ENCODE measurements at regions not wholly inside any gene's neighbourhood (a gene's known extent, or its start where the extent isn't known, plus 50 kb on each side); places are given as distances from the start of the nearest gene placed in this dataset.
"Not testable (repeated sequence)": the region's sequence is repeated elsewhere in the genome, so short reads cannot be mapped to it uniquely, and the experiment has no call there.

DNA sequence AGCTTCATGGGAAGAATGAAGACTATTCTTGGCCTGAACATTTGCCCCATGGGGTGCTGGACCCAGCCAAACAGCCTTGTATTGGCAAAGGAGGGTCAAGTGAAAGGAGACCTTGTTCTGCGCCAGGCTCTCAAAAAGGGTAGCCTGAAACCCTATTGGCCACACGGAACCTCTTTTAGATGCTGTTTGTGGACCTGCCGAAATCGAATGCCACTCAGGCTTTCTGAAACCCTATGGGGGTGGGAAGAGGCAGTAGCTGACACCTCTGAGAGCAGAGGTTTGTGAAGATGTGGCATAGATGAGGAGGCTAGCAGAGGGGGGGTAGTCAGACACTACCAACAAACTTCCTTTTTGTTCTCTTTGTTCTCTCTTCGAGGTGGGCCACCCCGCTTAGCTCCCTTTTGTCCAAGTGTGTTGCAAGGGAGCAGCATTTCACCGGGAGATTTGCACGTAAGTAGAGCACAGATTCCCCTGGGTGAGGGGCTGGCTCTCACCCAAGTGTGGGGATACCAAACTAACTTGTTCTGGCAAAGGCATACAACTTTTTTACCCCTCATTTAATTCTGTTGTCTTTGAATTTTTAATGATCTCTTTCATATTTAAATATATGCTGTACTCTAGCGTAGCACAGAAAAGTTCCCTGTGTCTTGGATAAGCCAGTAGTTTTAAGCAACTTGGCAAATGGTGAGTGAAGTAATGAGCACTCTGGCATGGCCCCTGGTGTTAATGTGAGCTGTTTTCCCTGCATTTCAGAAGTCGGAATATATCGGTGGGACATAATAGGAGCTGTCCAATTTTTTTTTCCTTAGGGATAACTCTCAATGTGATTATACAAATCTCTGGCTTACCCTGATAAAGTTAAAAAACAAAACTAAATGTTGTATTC is 107.7 kb downstream of the SEPTIN7 start:
- DNase-seq (ENCODE audit: insufficient read length, low spot score) (no peak), FAIRE-seq (no peak)

DNA sequence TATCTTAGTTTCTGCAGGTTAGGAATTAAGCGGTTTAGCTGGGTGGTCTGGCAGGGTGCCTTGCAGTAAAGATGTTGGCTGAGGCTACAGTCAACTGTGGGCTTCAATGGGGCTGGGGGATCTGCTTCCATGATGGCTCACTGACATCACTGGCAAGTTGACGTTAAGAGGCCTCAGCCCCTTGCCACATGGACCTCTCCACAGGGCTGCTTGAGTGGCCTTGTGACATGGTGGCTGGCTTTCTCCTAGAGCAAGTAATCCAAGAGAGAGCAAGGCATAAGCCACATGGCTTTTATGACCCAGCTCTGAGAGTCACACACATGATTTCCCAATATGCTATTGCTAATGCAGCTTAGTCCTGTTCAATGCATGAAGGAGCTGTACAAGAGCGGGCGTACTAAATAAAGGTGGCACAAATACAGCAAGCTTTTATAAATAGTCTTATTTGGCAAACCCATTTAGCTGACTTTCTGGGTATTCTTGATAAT is 109.1 kb downstream of the SEPTIN7 start:
- no peak for FAIRE-seq
- no peak for DNase-seq (ENCODE audit: insufficient read length, low spot score)

DNA sequence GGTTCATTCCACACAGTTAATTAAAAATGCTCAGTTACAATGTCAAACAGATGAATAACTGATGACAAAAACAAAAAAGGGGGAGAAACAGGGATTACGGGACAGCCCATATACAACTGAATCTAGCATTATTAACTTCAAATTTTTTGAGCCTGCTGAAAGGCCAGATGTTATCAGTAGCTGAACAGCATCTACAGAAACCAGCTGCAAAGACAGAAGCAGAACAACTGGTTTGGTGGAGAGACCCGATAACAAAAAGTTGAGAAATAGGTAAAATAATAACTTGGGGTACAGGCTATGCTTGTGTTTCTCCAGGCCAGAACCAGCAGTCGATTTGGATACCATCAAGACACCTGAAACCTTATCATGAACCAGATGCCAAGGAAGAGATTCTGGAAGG is 109.8 kb downstream of the SEPTIN7 start:
- FAIRE-seq; DNase-seq (ENCODE audit: insufficient read length, low spot score): not testable (repeated sequence)

DNA sequence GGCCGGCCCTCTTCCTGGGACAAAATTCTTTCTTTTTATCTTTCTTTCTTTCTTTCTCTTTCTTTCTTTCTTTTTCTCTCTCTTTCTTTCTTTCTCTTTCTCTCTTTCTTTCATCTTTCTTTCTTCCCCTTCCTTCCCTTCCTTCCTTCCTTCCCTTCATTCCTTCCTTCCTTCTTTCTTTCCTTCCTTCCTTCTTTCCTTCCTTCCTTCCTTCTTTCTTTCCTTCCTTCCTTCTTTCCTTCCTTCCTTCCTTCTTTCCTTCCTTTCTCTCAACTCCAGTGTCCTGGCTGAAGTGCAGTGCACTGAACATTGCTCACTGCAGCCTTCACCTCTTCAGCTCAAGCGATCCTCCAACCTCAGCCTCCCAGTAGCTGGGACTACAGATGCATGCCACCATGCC is 112.5 kb downstream of the SEPTIN7 start:
- not testable (repeated sequence) for FAIRE-seq; DNase-seq (ENCODE audit: insufficient read length, low spot score)

DNA sequence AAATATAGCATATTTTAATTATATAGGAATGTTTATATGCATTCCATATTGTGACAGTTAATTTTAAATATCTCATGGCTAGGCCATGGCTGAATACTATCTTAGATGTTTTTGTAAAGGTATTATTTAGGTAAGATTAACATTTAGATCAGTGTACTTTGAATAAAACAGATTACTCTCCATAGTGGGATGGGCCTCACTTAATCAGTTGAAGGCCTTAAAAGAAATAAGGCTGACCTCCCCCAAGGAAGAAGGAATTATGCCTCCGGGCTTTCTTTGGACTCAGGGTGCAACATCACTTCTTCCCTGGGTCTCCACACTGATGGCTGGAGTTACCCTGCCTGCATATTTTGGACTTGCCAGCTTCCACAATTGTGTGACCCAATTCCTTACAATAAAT is 113.4 kb downstream of the SEPTIN7 start:
- not testable (repeated sequence) for FAIRE-seq; DNase-seq (ENCODE audit: insufficient read length, low spot score)

DNA sequence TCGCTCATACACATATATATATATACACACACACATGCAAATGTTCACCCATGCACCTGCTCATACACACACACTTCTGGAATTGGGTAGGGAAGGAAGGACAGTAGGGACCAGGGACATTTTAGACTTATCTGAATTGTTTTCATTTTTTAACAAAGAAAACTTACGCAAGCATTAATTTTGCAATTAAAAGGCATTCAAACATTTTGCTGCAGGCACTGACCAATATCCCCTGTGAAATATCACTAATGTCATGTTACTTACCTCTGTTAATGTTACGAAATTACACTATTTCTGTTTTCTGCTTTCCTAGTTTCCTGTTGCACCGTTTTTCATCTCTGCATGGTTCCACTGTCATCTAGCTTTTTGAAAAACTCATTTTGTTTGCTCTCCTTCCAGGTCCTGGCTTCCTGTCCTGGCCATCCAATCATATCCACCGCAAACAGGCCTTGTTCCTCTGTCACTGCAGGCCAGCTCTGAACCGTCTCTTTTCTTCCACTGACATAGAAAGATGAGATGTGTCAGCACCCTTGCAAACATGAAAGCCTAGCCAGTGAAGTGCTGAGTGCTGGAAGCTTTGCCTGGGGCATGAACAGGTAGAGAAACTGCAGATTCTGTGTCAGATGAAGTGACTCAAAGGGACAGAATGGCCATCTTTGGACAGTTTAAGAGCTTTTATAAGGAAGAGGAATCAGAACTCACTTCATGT is 114.5 kb downstream of the SEPTIN7 start:
- DNase-seq (ENCODE audit: insufficient read length, low spot score); FAIRE-seq: not testable (repeated sequence)

DNA sequence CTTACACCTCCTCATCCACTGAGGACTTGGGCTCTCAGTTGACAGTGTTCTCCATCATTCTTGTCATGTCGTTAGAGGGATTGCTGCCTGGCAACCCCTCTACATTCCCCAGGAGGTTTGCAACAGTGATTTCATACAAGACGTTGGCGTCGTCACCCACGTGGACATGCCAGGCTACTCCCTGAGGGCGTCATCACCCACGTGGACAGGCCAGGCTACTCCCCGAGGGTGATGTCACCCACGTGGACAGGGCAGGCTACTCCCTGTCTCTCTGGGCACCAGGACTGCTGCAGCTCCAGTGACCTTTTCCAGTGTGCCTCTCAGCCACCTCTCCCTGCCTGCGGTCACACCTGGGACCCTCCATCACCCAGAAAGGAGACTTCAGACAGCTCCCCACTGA is 117.4 kb downstream of the SEPTIN7 start:
- not testable (repeated sequence) for FAIRE-seq; DNase-seq (ENCODE audit: insufficient read length, low spot score)

DNA sequence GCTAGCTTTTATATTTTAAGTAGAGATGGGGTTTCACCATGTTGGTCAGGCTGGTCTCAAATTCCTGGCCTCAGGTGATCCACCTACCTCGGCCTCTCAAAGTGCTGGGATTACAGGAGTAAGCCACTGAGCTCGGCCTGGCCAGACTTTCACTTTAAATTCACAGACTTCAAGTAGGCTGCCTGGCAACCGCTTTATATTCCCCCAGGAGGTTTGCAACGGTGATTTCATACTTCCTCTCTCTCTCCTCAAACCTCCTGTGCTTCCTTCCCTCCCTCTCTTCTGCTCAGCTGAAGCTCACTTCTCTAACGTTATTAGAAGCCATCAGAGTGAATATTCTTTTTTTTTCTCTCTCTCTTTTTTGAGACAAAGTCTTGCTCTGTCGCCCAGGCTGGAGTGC is 118.8 kb downstream of the SEPTIN7 start:
- not testable (repeated sequence) for DNase-seq (ENCODE audit: insufficient read length, low spot score); FAIRE-seq

DNA sequence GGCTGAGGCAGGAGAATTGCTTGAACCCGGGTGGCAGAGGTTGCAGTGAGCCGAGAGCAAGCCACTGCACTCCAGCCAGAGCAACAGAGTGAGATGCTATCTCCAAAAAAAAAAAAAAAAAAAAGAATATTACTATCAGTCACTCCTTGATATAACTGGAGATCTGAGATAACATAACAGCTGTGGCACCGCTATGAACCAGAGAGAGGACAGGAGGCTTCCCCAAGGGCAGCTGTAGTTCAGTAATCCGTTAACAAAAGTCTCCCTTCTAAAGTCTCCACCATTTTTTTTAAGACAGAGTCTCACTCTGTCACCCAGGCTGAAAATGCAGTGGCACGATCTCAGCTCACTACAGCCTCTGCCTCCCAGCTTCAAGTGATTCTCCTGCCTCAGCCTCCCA is 120.5 kb downstream of the SEPTIN7 start:
- DNase-seq (ENCODE audit: insufficient read length, low spot score); FAIRE-seq: not testable (repeated sequence)

DNA sequence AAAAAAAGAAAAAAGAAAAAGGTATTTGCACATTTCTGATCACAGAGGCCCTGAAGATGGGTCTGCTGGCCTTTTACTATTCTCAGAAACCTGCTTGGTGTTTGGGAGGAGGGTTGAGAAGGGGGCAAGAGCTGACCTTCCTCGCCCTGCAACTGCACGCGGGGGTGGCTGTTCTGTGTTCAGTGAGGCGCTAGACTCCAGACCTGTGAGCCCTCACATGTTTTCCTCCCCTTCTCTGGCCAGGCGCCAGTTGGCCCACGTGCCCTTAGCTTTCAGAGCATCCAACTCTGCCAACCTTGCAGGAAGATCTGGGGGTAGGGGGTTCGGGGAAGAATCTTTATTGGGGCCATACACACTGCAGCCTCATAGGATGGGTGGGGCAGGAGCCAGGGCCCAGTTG is 123.8 kb downstream of the SEPTIN7 start:
- FAIRE-seq; DNase-seq (ENCODE audit: insufficient read length, low spot score): not testable (repeated sequence)

DNA sequence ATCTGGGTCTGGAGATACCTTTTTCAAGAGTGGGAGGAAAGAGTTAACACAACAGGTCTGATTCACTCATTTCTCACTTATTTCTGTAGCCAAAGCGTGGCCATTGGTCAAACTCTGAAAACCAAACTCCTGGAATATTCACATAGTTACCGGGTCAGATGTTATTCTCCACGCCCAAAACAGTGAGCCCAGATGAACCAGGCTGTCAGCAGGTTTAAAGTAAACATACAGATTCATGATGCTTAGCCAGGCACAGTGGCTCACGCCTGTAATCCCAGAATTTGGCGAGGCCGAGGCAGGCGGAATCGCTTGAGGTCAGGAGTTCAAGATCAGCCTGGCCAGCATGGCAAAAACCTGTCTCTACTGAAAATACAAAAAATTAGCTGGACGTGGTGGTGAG is 126.1 kb downstream of the SEPTIN7 start:
- not testable (repeated sequence) for DNase-seq (ENCODE audit: insufficient read length, low spot score); FAIRE-seq

DNA sequence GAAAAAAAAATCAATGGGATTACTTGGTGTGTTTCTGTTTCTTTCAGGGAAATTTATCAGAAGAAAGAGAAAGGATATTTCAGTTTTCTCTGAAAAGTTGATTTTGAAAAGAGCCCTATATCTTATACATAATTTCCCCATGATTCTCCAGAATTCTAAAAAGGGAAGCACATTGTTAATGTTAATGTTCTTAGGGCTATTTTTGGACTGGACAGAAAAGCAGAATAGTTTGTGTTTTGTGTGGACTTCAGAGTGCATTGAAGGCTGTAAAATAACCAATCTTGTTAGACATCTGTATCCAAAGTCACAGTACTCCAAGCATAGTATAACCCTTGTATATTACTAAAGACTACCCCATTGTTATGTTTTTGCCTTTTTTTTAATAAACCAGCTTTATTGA is 130.3 kb downstream of the SEPTIN7 start:
- FAIRE-seq; DNase-seq (ENCODE audit: insufficient read length, low spot score): not testable (repeated sequence)

DNA sequence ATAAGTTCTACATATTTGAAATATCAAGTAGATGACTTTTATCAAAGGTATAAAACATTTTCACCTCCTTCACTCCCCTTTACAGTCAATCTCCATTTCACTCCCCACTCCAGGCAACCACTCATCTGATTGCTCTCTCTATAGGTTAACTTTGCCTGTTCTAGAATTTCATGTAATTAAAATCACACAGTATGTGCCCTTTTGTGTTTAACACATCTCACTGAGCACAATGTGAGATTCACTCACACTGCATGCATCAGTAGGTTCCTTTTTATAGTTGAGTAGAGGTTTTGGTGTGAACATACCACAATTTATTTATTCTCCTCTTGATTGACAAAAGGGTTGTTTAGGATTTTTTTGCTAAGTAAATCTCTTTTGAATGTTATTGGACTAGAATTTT is 130.7 kb downstream of the SEPTIN7 start:
- DNase-seq (ENCODE audit: insufficient read length, low spot score); FAIRE-seq: not testable (repeated sequence)

DNA sequence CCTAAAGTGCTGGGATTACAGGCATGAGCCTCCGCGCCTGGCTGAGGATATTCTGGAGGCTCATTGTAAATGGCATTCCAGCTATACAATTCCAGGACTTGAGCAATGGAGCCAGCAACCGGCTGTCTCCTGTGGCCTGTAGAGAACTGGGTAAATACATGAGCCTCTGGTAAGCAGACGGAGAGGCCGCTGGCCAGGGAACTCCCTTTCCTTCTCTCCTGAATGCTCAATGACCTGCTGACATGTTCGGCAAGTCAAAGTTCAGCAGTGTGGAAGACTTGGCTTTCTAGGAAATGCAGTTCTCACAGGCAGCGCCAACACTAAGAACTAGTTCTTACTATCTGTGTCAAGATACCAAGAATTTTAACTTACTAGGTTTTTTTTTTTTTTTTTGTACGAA is 139.8 kb downstream of the SEPTIN7 start:
- FAIRE-seq; DNase-seq (ENCODE audit: insufficient read length, low spot score): not testable (repeated sequence)

DNA sequence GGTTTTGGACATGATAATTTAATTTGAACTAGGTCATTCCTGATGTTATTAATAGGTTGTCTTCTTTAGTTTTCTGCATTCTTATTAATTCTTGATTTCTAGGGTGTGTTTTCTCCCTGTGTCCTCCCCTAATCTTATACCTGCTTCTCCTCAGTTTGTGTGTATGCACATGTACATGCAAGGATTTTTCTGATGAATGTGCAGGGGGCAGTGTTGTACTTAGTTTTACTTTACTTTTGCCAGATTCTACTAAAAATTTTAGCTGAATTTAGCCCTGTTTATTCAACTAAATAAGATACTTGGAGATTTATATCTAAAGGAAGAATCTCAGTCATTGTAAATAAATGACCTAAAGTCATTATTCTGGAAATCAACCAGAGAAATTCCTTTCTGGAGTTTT is 144.8 kb downstream of the SEPTIN7 start:
- DNase-seq (ENCODE audit: insufficient read length, low spot score); FAIRE-seq: not testable (repeated sequence)

DNA sequence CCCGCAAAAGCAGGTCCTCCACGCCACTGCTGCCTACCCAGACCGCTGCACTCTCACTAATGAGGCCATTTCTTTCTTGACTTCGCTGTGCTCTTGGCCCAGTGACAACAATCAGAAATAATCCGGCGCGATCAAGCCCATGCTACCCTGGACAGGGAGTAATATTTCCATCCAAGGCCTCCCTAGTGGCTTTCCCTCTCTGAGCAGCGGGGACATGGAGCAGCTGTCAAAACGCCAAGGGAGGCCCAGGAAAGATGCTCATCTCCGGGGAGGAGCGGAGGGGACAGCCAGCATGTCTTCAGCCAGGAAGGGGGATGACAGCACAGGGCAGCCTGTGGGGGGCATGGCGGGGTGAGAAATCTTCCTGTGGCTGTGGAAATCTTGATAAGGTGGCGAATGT is 154.9 kb downstream of the SEPTIN7 start:
- FAIRE-seq; DNase-seq (ENCODE audit: insufficient read length, low spot score): not testable (repeated sequence)

DNA sequence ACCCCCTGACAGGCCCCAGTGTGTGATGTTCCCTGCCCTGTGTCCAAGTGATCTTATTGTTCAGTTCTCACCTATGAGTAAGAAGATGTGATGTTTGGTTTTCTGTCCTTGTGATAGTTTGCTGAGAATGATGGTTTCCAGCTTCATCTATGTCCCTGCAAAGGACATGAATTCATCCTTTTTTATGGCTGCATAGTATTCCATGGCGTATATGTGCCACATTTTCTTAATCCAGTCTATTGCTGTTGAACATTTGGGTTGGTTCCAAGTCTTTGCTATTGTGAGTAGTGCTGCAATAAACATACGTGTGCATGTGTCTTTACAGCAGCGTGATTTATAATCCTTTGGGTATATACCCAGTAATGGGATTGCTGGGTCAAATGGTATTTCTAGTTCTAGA is 156.1 kb downstream of the SEPTIN7 start:
- DNase-seq (ENCODE audit: insufficient read length, low spot score), result not testable (repeated sequence)

DNA sequence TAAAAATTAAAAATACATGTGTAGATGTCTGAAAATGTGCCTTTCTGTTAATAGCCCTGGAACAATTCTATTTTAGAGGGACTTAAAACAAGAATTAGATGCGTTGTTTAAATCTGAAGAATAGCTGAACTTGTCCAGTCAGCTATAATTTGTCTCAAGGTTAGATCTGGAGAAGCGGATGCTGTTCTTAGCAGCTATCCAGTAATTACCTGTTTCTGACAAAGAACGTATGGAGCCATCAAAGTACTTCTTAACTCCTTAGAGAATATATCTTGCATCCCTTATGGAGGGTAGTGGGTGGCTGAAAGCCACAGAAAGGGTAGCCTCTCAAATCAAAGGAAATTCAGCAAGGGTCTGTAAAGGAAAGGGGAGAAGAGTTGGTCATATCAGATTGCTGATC is 160.4 kb downstream of the SEPTIN7 start:
- not testable (repeated sequence) for DNase-seq (ENCODE audit: insufficient read length, low spot score); FAIRE-seq

More for the DNA sequence above, 156.1 kb downstream of the SEPTIN7 start:
- FAIRE-seq, result not testable (repeated sequence)

DNA sequence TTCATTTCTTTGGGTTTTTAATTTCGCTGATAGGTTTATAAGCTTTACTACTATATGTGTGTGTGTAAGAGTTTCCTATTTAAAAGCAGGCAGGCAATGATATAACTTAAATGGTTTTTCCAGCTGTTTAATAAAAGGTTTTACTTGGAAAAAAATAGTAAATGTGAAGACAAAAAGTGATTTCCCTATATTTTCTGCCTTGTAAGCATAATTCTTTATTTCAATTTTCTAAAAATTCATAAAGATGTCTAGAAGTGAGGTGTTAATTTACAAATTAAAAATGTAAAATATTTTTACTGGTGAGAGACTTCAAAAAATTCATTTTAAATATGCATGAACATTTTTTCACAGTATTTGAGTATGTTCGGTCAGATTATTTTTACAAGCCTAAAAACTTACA is 161.8 kb downstream of the SEPTIN7 start:
- not testable (repeated sequence) for DNase-seq (ENCODE audit: insufficient read length, low spot score); FAIRE-seq

DNA sequence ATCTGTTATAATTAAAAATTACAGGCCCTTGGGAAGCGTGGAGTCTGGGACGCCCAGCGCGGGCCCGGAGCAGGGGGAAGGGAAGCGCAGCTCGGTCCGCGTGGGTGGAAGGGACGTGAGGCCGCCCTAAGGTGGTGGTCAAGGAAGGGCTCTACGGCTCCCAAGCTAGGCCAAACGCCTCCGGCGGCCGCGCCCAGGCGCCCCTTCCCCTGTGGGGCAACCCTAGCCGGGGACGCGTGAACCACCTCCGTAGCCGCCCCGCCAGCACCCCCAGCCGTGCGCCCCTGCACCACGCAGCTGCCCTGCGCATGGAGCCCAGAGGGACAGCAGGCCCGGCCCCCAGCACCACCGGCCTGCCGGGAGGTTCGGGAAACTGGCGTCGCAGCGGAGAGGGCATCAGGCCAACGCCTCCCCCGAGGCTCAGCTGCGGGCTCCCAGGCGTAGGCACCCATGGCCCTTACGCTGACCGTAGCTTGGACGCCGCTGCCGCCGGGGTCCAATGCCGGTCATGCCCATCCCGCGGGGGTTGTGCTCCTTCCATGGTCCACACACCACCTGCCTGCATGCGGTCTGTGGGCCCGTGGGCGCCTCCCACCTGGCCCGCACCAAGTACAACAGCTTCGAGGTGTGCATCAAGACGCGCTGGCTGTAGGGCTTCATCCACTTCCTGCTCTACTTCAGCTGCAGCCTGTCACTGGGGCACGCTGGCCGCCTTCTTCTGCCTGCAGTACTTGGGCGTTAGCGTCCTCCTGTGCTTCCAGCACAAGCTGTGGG is 166.7 kb downstream of the SEPTIN7 start:
- FAIRE-seq (no peak), DNase-seq (ENCODE audit: insufficient read length, low spot score) (no peak)

All from HTR-8/SVneo (cell line).